Loucy (cell line): ENCODE measurements at regions not wholly inside any gene's neighbourhood (a gene's known extent, or its start where the extent isn't known, plus 50 kb on each side); places are given as distances from the start of the nearest gene placed in this dataset.

Source experiments
- EZH2phosphoT487 ChIP-seq: fragments of 200-600 bp; IDR thresholded peaks from 2 replicates; pipeline ENCODE4 v1.6.1; 2018; ENCODE audit warnings: antibody characterized with exemption, mild to moderate bottlenecking, moderate library complexity, borderline replicate concordance
- TF ChIP-seq, protein P1 (sequence below): fragments of 200-600 bp; sonication (generic); conservative IDR thresholded peaks from 2 replicates; pipeline ENCODE4 v1.5.1; 2014; ENCODE audit warnings: mild to moderate bottlenecking, antibody characterized with exemption, low read length

DNA sequence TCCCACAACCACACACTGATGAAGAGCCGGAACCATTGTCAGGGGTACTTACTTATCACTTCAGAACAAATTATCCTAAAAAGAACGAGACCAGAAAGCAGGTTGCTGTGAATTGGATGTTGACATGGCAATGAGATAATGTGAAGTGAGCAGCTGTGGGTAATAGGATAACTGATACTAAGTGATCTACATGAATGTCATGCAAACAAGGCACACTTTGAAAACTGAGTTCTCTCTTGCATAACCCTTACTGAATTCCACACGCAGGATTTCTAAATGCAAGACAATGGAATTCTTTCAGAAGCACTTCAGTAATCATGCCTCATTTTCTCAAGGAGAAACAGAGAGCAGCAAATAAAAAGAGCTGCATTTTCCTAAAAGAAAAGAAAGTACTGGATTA, 242.5 kb upstream of the TMEM229A start:
- TF ChIP-seq, protein P1, sequence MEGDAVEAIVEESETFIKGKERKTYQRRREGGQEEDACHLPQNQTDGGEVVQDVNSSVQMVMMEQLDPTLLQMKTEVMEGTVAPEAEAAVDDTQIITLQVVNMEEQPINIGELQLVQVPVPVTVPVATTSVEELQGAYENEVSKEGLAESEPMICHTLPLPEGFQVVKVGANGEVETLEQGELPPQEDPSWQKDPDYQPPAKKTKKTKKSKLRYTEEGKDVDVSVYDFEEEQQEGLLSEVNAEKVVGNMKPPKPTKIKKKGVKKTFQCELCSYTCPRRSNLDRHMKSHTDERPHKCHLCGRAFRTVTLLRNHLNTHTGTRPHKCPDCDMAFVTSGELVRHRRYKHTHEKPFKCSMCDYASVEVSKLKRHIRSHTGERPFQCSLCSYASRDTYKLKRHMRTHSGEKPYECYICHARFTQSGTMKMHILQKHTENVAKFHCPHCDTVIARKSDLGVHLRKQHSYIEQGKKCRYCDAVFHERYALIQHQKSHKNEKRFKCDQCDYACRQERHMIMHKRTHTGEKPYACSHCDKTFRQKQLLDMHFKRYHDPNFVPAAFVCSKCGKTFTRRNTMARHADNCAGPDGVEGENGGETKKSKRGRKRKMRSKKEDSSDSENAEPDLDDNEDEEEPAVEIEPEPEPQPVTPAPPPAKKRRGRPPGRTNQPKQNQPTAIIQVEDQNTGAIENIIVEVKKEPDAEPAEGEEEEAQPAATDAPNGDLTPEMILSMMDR, result no peak
- no peak for TF ChIP-seq EZH2phosphoT487
